LNCAP (cell line): ENCODE measurements at regions not wholly inside any gene's neighbourhood (a gene's known extent, or its start where the extent isn't known, plus 50 kb on each side); places are given as distances from the start of the nearest gene placed in this dataset.

Source experiments
- CTCF ChIP-seq: fragments of 450-650 bp; IDR thresholded peaks from 2 replicates; pipeline ENCODE4 v1.5.1; 2017; ENCODE audit warnings: mild to moderate bottlenecking

- no peak for TF ChIP-seq CTCF
Measured at GRCh38 chr4:34221986-34222385, 2022.3 kb downstream of the ARAP2 start.

GRCh38 chr4:34236118-34236517 is 2008.2 kb downstream of the ARAP2 start:
- no peak for TF ChIP-seq CTCF

- no peak for TF ChIP-seq CTCF
Measured at GRCh38 chr4:34245276-34245675, 1999.0 kb downstream of the ARAP2 start.

GRCh38 chr4:34250562-34250961 is 1993.8 kb downstream of the ARAP2 start:
- TF ChIP-seq CTCF: no peak

- TF ChIP-seq CTCF: no peak
Measured at GRCh38 chr4:34253239-34253638, 1991.1 kb downstream of the ARAP2 start.

GRCh38 chr4:34258176-34258575 is 1986.1 kb downstream of the ARAP2 start:
- no peak for TF ChIP-seq CTCF

GRCh38 chr4:34261799-34262314 is 1982.5 kb downstream of the ARAP2 start:
- TF ChIP-seq CTCF: no peak

GRCh38 chr4:34269613-34270012 is 1974.7 kb downstream of the ARAP2 start:
- TF ChIP-seq CTCF: no peak
